Upper lobe of left lung (tissue), 4 donors: ENCODE measurements at regions not wholly inside any gene's neighbourhood (a gene's known extent, or its start where the extent isn't known, plus 50 kb on each side); places are given as distances from the start of the nearest gene placed in this dataset.

Experiments used
- POLR2AphosphoS5 ChIP-seq, 2 donors: sonication (generic); formaldehyde crosslinking; IDR thresholded peaks; one replicate each; pipeline ENCODE4 v1.5.1; 2017; ENCODE audit warnings: antibody characterized with exemption in 2 of 2
- TF ChIP-seq, protein P1 (sequence below), 6 experiments: fragments of 450-650 bp in 4 of 6; fragments of 200-600 bp in 2 of 6; sonication (generic) in 2 of 6; IDR thresholded peaks; one replicate each; pipeline ENCODE4 v1.5.1; 2016 to 2019; ENCODE audit warnings: antibody characterized with exemption in 6 of 6

DNA sequence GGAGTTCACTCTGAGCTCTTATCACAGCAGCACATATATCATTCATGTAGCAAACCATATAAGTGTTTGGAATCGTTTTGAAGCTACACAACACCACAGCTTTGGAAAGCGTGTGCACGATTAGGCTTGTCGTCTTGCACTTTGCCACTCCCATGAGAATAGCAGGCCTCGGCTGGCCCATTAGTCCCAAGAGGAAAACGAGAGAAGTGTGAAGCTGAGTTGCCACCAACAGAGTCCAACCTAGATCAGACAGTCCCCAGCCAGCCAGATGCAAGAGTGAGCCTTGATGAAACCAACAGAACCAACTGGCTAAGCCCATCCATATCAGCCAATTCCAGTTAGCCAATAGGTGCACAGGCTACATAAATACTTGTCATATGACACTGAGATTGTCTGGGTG is 238.4 kb downstream of the C1orf94 start:
- TF ChIP-seq POLR2AphosphoS5 (IDR thresholded peaks at IDR 0.05) = no peak
- TF ChIP-seq, protein P1, sequence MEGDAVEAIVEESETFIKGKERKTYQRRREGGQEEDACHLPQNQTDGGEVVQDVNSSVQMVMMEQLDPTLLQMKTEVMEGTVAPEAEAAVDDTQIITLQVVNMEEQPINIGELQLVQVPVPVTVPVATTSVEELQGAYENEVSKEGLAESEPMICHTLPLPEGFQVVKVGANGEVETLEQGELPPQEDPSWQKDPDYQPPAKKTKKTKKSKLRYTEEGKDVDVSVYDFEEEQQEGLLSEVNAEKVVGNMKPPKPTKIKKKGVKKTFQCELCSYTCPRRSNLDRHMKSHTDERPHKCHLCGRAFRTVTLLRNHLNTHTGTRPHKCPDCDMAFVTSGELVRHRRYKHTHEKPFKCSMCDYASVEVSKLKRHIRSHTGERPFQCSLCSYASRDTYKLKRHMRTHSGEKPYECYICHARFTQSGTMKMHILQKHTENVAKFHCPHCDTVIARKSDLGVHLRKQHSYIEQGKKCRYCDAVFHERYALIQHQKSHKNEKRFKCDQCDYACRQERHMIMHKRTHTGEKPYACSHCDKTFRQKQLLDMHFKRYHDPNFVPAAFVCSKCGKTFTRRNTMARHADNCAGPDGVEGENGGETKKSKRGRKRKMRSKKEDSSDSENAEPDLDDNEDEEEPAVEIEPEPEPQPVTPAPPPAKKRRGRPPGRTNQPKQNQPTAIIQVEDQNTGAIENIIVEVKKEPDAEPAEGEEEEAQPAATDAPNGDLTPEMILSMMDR (IDR thresholded peaks at IDR 0.05) = no peak
